Endothelial cell of umbilical vein (primary cell): ENCODE measurements at regions not wholly inside any gene's neighbourhood (a gene's known extent, or its start where the extent isn't known, plus 50 kb on each side); places are given as distances from the start of the nearest gene placed in this dataset.

Source experiments
- BruUV-seq: library from RNA; stranded (reverse); fragments of 400-500 nt; replicated peaks from 2 replicates; lab custom pipeline; 2021; lab: Mats Ljungman, UMichigan
- CTCF ChIA-PET: fragments of 300-600, 350-600 bp; sonication (Branson Sonifier 250); formaldehyde crosslinking; loops from one replicate; lab custom pipeline; 2021; ENCODE audit warnings: antibody characterized with exemption, inconsistent platforms; lab: Charles Lee
- POLR2A ChIA-PET: fragments of 300-600, 350-600 bp; sonication (Branson Sonifier 250); formaldehyde crosslinking; loops from one replicate; lab custom pipeline; 2021; ENCODE audit warnings: antibody characterized with exemption, inconsistent platforms; lab: Charles Lee
- DNase-seq: peaks from one replicate; pipeline ENCODE4 v3.0.0-alpha.2; 2011; ENCODE audit warnings: low read depth, low spot score
- FAIRE-seq: peaks from 2 replicates; lab custom pipeline; 2011; peaks lifted over from hg19 to GRCh38; lab: Jason Lieb, UNC
- H2AFZ ChIP-seq: 2 replicates; pipeline ENCODE4 v1.6.0; 2012; ENCODE audit warnings: low read depth, low read length, control low read depth, inconsistent platforms
- H3K27ac ChIP-seq: 2 replicates; pipeline ENCODE4 v1.5.1; 2011; ENCODE audit warnings: low read depth, mild to moderate bottlenecking, control low read depth, low read length, moderate library complexity; ENCODE audit not compliant: insufficient read depth
- H3K27me3 ChIP-seq, 2 experiments: 2 replicates each; pipeline versions ENCODE4 v1.6.0 to v1.6.1; 2011; ENCODE audit warnings: low read length in 2 of 2, mixed read lengths in 1 of 2; ENCODE audit not compliant: control insufficient read depth in 2 of 2, insufficient read depth in 2 of 2
- H3K36me3 ChIP-seq, 2 experiments: 2 replicates in 1 of 2; 3 replicates in 1 of 2; pipeline ENCODE4 v1.5.1; 2011; ENCODE audit warnings: low read length in 2 of 2, mild to moderate bottlenecking in 1 of 2, moderate library complexity in 1 of 2; ENCODE audit not compliant: control insufficient read depth in 2 of 2, insufficient read depth in 2 of 2; ENCODE audit errors: extremely low read depth in 1 of 2
- H3K4me1 ChIP-seq: 3 replicates; pipeline ENCODE4 v1.5.1; 2011; ENCODE audit warnings: mild to moderate bottlenecking, low read length; ENCODE audit not compliant: control insufficient read depth, insufficient read depth; ENCODE audit errors: extremely low read depth
- H3K4me2 ChIP-seq: 2 replicates; pipeline ENCODE4 v1.6.1; 2011; ENCODE audit warnings: low read length, control low read depth, mixed read lengths; ENCODE audit not compliant: insufficient read depth
- H3K4me3 ChIP-seq, 3 experiments: fragments of 200-600 bp in 1 of 3; sonication (generic), shearing (Covaris generic) in 1 of 3; replicated peaks in 1 of 3; 2 replicates each; pipeline ENCODE4 v1.5.1; 2011 to 2016; ENCODE audit warnings: control low read depth in 3 of 3, low read length in 3 of 3, mild to moderate bottlenecking in 2 of 3, inconsistent platforms in 1 of 3, low read depth in 1 of 3, moderate library complexity in 1 of 3; ENCODE audit not compliant: insufficient read depth in 1 of 3
- H3K79me2 ChIP-seq: 2 replicates; pipeline ENCODE4 v1.6.0; 2012; ENCODE audit warnings: low read length, inconsistent platforms; ENCODE audit not compliant: control insufficient read depth, insufficient read depth
- H3K9ac ChIP-seq: replicated peaks from 2 replicates; pipeline ENCODE3; 2011; ENCODE audit warnings: low read length, control low read depth; ENCODE audit not compliant: insufficient read depth; ENCODE audit errors: extremely low read depth
- H3K9me1 ChIP-seq: replicated peaks from 3 replicates; pipeline ENCODE4 v1.6.0; 2011; ENCODE audit warnings: mild to moderate bottlenecking, low read length; ENCODE audit not compliant: control insufficient read depth, insufficient read depth; ENCODE audit errors: extremely low read depth
- H3K9me3 ChIP-seq: replicated peaks from 2 replicates; pipeline ENCODE4 v1.5.1; 2012; ENCODE audit warnings: low read length, inconsistent platforms; ENCODE audit not compliant: control insufficient read depth, insufficient read depth
- H4K20me1 ChIP-seq: replicated peaks from 2 replicates; pipeline ENCODE3; 2011; ENCODE audit warnings: mild to moderate bottlenecking, low read length; ENCODE audit not compliant: control insufficient read depth, insufficient read depth; ENCODE audit errors: extremely low read depth
- EZH2 ChIP-seq: IDR thresholded peaks from 2 replicates; pipeline ENCODE4 v1.6.1; 2012; ENCODE audit warnings: borderline replicate concordance, low read depth, mild to moderate bottlenecking, moderate library complexity, low read length, inconsistent platforms; ENCODE audit not compliant: severe bottlenecking
- FOS ChIP-seq: IDR thresholded peaks from 2 replicates; pipeline ENCODE4 v1.6.1; 2011; ENCODE audit warnings: mild to moderate bottlenecking, low read length, moderate library complexity, borderline replicate concordance; ENCODE audit not compliant: insufficient read depth
- GATA2 ChIP-seq: IDR thresholded peaks from 2 replicates; pipeline ENCODE4 v1.7.0; 2011; ENCODE audit warnings: low read depth, mild to moderate bottlenecking, moderate library complexity, mixed read lengths, low read length; ENCODE audit not compliant: insufficient read length, insufficient read depth
- JUN ChIP-seq: IDR thresholded peaks from 2 replicates; pipeline ENCODE4 v1.6.1; 2011; ENCODE audit warnings: borderline replicate concordance, low read depth; ENCODE audit not compliant: insufficient read length, insufficient read depth
- MYC ChIP-seq: IDR thresholded peaks from one replicate; pipeline ENCODE4 v1.6.1; 2011; ENCODE audit warnings: mild to moderate bottlenecking, low read depth, low read length
- POLR2A ChIP-seq: IDR thresholded peaks from 2 replicates; pipeline ENCODE4 v1.6.1; 2012; ENCODE audit warnings: low read depth, mild to moderate bottlenecking, control low read depth, low read length
- POLR2AphosphoS5 ChIP-seq: IDR thresholded peaks from 2 replicates; pipeline ENCODE4 v1.6.1; 2012; ENCODE audit warnings: low read depth, mild to moderate bottlenecking, control low read depth, low read length, moderate library complexity; ENCODE audit not compliant: insufficient read depth
- dilution Hi-C: fragments of 300-500 bp; cut with MboI; formaldehyde crosslinking; loops from one replicate; pipeline ENCODE4 v1.15.0; 2019; ENCODE audit warnings: low sequenced_read_pairs; ENCODE audit not compliant: extremely low pct_ligation_motif_present
- intact Hi-C: fragments of 100-400 bp; cut with micrococcal nuclease; formaldehyde crosslinking; loops from one replicate; pipeline ENCODE4 v1.10.0; 2022
- TF ChIP-seq, protein P1 (sequence below), 2 donors: IDR thresholded peaks; 1 replicate in 1 of 2; 2 replicates in 1 of 2; pipeline ENCODE4 v1.5.1; 2011; ENCODE audit warnings: low read length in 2 of 2, mild to moderate bottlenecking in 2 of 2, moderate library complexity in 2 of 2, control low read depth in 1 of 2, inconsistent platforms in 1 of 2, low read depth in 1 of 2; ENCODE audit not compliant: insufficient read depth in 1 of 2; ENCODE audit errors: extremely low read depth in 1 of 2
- TF ChIP-seq, protein P2 (sequence below): IDR thresholded peaks from 2 replicates; pipeline ENCODE4 v1.6.1; 2011; ENCODE audit not compliant: insufficient read depth, insufficient read length

DNA sequence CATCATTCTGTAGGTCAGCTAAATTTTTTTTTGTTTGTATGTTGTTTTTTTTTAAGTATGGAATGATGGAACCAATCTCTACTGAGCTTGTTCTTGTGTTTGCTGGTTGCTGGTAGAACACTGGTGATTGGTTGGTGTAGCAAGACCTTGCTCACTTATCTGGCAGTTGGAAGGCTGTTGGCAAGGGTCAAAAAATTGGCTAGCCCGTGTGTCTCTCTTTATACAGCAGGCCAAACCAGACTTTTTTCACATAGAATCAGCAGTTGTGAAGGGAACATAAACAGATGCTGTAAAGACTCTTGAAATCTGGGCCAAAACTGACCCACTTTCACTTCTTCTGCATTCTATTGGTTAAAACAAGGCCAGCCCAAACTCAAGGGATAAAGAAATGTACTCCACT lies 2026.5 kb downstream of the LRRC4C start:
- Histone ChIP-seq H2AFZ (no peak overlapping the region), H3K79me2 (no peaks in the 10 kb centered on the region), H3K27ac (no peak overlapping the region), H3K9me3 (peaks cover 4% of the 10 kb centered on the region), H3K27me3 (no peaks in the 10 kb centered on the region), H3K36me3 (no peaks in the 10 kb centered on the region), H4K20me1 (no peaks in the 10 kb centered on the region), H3K9ac (no peak overlapping the region), H3K4me1 (no peaks in the 10 kb centered on the region), H3K4me3 (no peak overlapping the region), H3K9me1 (no peaks in the 10 kb centered on the region), H3K4me2 (no peak overlapping the region)
- no peak for DNase-seq
- TF ChIP-seq, protein P1, sequence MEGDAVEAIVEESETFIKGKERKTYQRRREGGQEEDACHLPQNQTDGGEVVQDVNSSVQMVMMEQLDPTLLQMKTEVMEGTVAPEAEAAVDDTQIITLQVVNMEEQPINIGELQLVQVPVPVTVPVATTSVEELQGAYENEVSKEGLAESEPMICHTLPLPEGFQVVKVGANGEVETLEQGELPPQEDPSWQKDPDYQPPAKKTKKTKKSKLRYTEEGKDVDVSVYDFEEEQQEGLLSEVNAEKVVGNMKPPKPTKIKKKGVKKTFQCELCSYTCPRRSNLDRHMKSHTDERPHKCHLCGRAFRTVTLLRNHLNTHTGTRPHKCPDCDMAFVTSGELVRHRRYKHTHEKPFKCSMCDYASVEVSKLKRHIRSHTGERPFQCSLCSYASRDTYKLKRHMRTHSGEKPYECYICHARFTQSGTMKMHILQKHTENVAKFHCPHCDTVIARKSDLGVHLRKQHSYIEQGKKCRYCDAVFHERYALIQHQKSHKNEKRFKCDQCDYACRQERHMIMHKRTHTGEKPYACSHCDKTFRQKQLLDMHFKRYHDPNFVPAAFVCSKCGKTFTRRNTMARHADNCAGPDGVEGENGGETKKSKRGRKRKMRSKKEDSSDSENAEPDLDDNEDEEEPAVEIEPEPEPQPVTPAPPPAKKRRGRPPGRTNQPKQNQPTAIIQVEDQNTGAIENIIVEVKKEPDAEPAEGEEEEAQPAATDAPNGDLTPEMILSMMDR (IDR thresholded peaks at IDR 0.05; ENCODE audit: extremely low read depth in 1 of 2, insufficient read depth in 1 of 2, low read depth in 1 of 2, low read length in 2 of 2) = no peak
- no peak for TF ChIP-seq EZH2
- TF ChIP-seq, protein P2, sequence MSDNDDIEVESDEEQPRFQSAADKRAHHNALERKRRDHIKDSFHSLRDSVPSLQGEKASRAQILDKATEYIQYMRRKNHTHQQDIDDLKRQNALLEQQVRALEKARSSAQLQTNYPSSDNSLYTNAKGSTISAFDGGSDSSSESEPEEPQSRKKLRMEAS = no peak
- TF ChIP-seq GATA2 = no peak
- no peak for TF ChIP-seq FOS
- TF ChIP-seq JUN = no peak
- TF ChIP-seq POLR2A = no peak
- no peak for TF ChIP-seq MYC
- no peak for TF ChIP-seq POLR2AphosphoS5
- intact Hi-C loops (no loop called here), dilution Hi-C loops (no loop called here)
- ChIA-PET CTCF (no interaction called here), POLR2A (no interaction called here)
- no TSS peak for BruUV-seq
- FAIRE-seq = no peak
